Heart right ventricle (tissue), 16 donors: ENCODE measurements at regions not wholly inside any gene's neighbourhood (a gene's known extent, or its start where the extent isn't known, plus 50 kb on each side); places are given as distances from the start of the nearest gene placed in this dataset.
"Not testable (repeated sequence)": the region's sequence is repeated elsewhere in the genome, so short reads cannot be mapped to it uniquely, and the experiment has no call there.

Source experiments
- ATAC-seq, 8 donors: fragments of 200-7000 bp; cut with Tn5 transposase; one replicate each; pipeline ENCODE4 v1.9.1; 2020; ENCODE audit warnings: mild to moderate bottlenecking in 8 of 8, moderate library complexity in 8 of 8, moderate number of reproducible peaks in 1 of 8
- DNase-seq, 2 donors: peaks; one replicate each; pipeline ENCODE4 v3.0.0-alpha.2; 2020
- H3K27ac ChIP-seq, 10 donors: fragments of 200-600 bp; sonication (generic) in 2 of 10; one replicate each; pipeline versions ENCODE4 v1.5.0 to v1.8.0; 2020 to 2022; ENCODE audit warnings: mild to moderate bottlenecking in 3 of 10
- H3K27me3 ChIP-seq, 7 donors: fragments of 200-600 bp; one replicate each; pipeline ENCODE4 v1.8.0; 2021 to 2022; ENCODE audit warnings: mild to moderate bottlenecking in 2 of 7
- H3K36me3 ChIP-seq, 9 donors: fragments of 200-600 bp; sonication (generic) in 1 of 9; one replicate each; pipeline versions ENCODE4 v1.5.0 to v1.8.0; 2020 to 2022; ENCODE audit warnings: mild to moderate bottlenecking in 2 of 9
- H3K4me1 ChIP-seq, 9 donors: fragments of 200-600 bp; sonication (generic) in 1 of 9; one replicate each; pipeline versions ENCODE4 v1.5.0 to v1.8.0; 2020 to 2022; ENCODE audit warnings: mild to moderate bottlenecking in 4 of 9
- H3K4me3 ChIP-seq, 10 donors: fragments of 200-600 bp; sonication (generic) in 2 of 10; one replicate each; pipeline versions ENCODE4 v1.5.0 to v1.8.0; 2020 to 2022; ENCODE audit warnings: mild to moderate bottlenecking in 7 of 10, moderate library complexity in 2 of 10
- H3K9me3 ChIP-seq, 11 donors: fragments of 200-600 bp in 10 of 11; sonication (generic) in 2 of 11; one replicate each; pipeline versions ENCODE4 v1.5.0 to v1.8.0; 2013 to 2022; ENCODE audit warnings: mild to moderate bottlenecking in 2 of 11, control low read depth in 1 of 11, moderate library complexity in 1 of 11
- CTCF ChIP-seq, 9 donors: fragments of 200-600 bp; sonication (generic) in 2 of 9; IDR thresholded peaks; one replicate each; pipeline versions ENCODE4 v1.5.0 to v1.8.0; 2021 to 2022; ENCODE audit warnings: antibody characterized with exemption in 9 of 9, mild to moderate bottlenecking in 5 of 9, moderate library complexity in 1 of 9
- WGBS, 2 donors: extraction: QIAGEN DNeasy Blood & Tissue Kit; methylation state at CpG; one replicate each; pipeline ENCODE4 v1.1.7; 2013; ENCODE audit warnings: inconsistent platforms in 1 of 2; 5-methylcytosine and 5-hydroxymethylcytosine counted together
- intact Hi-C, 10 donors: fragments of 100-400 bp; cut with DNase I; formaldehyde crosslinking; loops; one replicate each; pipeline versions ENCODE4 v1.11.1 to v1.14.2; 2022
- donor health status: Arrhythmogenic right ventricular cardiomyopathy.
- donor health status: ischemic (EF 13 %, LVEDD 7.1; RV severe dilation, severe dysfunction).
- donor health status: healthy with polysubstance abuse.
- donor health status: DM: no; HTN: yes; CAD: no.
- donor health status: DM: no; HTN: no; CAD: no.
- donor health status: ischemic (EF 25% LVEDD 6.9; RV normal size, moderate dysfunction).
- donor health status: ischemic (EF 25% LVEDD 5.7; RV mildly dilated, moderate dysfunction).
- donor health status: healthy.
- donor health status: DM: yes; HTN: yes; CAD: no.
- donor health status: Ischemic cardiomyopathy.
- donor health status: ischemic (EF 35%, LVEDD 5.7; RV mildly dilated, moderate dysfunction).
- donor health status: nonischemic (EF 11% LVEDD 7.7; RV severe dilation, severe dysfunction).
- donor health status: DM: yes; HTN: yes; CAD: no.
- donor health status: PGD.
- donor health status: ischemic (EF 29% LVEDD 5.4; RV normal size, mild dysfunction).
- donor health status: nonischemic (EF 23%, LVEDD 6.1; RV moderate dilation, normal function).

- not testable (repeated sequence) for H3K36me3 ChIP-seq, DNase-seq, H3K4me1 ChIP-seq, H3K4me3 ChIP-seq, H3K9me3 ChIP-seq, H3K27ac ChIP-seq
- peaks cover 0 to 12% (median 0%) of the 10 kb centered on the region in 7 donors for H3K27me3 ChIP-seq
- peak in 7 of 8 donors; percentile 33 to 65 (median 55) for ATAC-seq
- 84 to 93% methylated on average over 12 to 13 of the region's 27 CpGs for WGBS, 2 donors
- intact Hi-C loops, result loop anchor here in 1 of 10 donors (10.0 kb wide), 1 partner anchor 246 kb away; no protein-coding TSS in a partner anchor
Measured at GRCh38 chr14:105698940-105699556, 172.7 kb downstream of the TMEM121 start.

- peak in 2 of 8 donors; percentile 14 to 37 for ATAC-seq
- not testable (repeated sequence) for H3K27ac ChIP-seq, H3K27me3 ChIP-seq, DNase-seq, H3K36me3 ChIP-seq, H3K9me3 ChIP-seq, H3K4me1 ChIP-seq, H3K4me3 ChIP-seq
- intact Hi-C loops, result loop anchor here in 3 of 10 donors (2.0 to 10.0 kb wide), 2 partner anchors 117 to 245 kb away; no protein-coding TSS in a partner anchor
- 73 to 80% methylated on average over 7 to 9 of the region's 9 CpGs for WGBS, 2 donors
Measured at GRCh38 chr14:105699706-105700105, 173.3 kb downstream of the TMEM121 start.

- not testable (repeated sequence) for DNase-seq, H3K36me3 ChIP-seq, H3K9me3 ChIP-seq, H3K27ac ChIP-seq, H3K27me3 ChIP-seq, H3K4me3 ChIP-seq, H3K4me1 ChIP-seq
- 86 to 92% methylated on average over 10 to 11 of the region's 13 CpGs for WGBS, 2 donors
- intact Hi-C loops, result loop anchor here in 3 of 10 donors (2.0 kb wide), 1 partner anchor 117 kb away; no protein-coding TSS in a partner anchor
- peak in 2 of 8 donors; percentile 5 for ATAC-seq
Measured at GRCh38 chr14:105700146-105700545, 173.8 kb downstream of the TMEM121 start.

GRCh38 chr14:105700622-105701288, 174.4 kb downstream of the TMEM121 start:
- no peak for DNase-seq
- intact Hi-C loops, result loop anchor here in 3 of 10 donors (2.0 kb wide), 1 partner anchor 118 kb away; no protein-coding TSS in a partner anchor
- Histone ChIP-seq H3K36me3 (no peaks in the 10 kb centered on the region), H3K27ac (no peak overlapping the region), H3K4me1 (no peaks in the 10 kb centered on the region), H3K9me3 (no peaks in the 10 kb centered on the region), H3K27me3 (peaks cover 0 to 2% (median 0%) of the 10 kb centered on the region in 7 donors), H3K4me3 (no peak overlapping the region)
- TF ChIP-seq CTCF (IDR thresholded peaks at IDR 0.05), result no peak
- ATAC-seq, result peak in 2 of 8 donors; percentile 4 to 18
- WGBS, 2 donors, result 63 to 65% methylated on average over 7 of the region's 7 CpGs

GRCh38 chr14:105701456-105702274, 175.3 kb downstream of the TMEM121 start:
- no peaks in the 10 kb centered on the region for H3K36me3 ChIP-seq
- ATAC-seq (no peak), DNase-seq (no peak)
- WGBS, 2 donors, result 44% methylated on average over 4 of the region's 4 CpGs
- peaks cover 0 to 7% (median 0%) of the 10 kb centered on the region in 7 donors for H3K27me3 ChIP-seq
- intact Hi-C loops, result loop anchor here in 3 of 10 donors (2.0 kb wide), 1 partner anchor 119 kb away; no protein-coding TSS in a partner anchor
- no peak overlapping the region for H3K4me3 ChIP-seq
- H3K9me3 ChIP-seq, result no peaks in the 10 kb centered on the region
- no peaks in the 10 kb centered on the region for H3K4me1 ChIP-seq
- no peak for TF ChIP-seq CTCF (IDR thresholded peaks at IDR 0.05)
- H3K27ac ChIP-seq, result no peak overlapping the region
